Spinal cord (tissue), 9 donors: ENCODE measurements at regions not wholly inside any gene's neighbourhood (a gene's known extent, or its start where the extent isn't known, plus 50 kb on each side); places are given as distances from the start of the nearest gene placed in this dataset.
A peak's percentile ranks its signal among the peaks of the same experiment; 100 is the strongest.
"Not testable (repeated sequence)": the region's sequence is repeated elsewhere in the genome, so short reads cannot be mapped to it uniquely, and the experiment has no call there.

Experiments used
- DNase-seq, 6 donors: peaks; one replicate each; pipeline versions ENCODE4 v3.0.0 to v3.0.0-alpha.2; 2013 to 2015; ENCODE audit warnings: low spot score in 6 of 6, low read depth in 4 of 6
- H3K27ac ChIP-seq: one replicate; pipeline ENCODE4 v1.5.1; 2013; ENCODE audit warnings: low read depth, low read length, control low read depth
- H3K27me3 ChIP-seq: one replicate; pipeline ENCODE4 v1.6.1; 2013; ENCODE audit warnings: low read length; ENCODE audit not compliant: control insufficient read depth, insufficient read depth
- H3K36me3 ChIP-seq: one replicate; pipeline ENCODE4 v1.6.1; 2013; ENCODE audit warnings: low read length; ENCODE audit not compliant: control insufficient read depth, insufficient read depth
- H3K4me1 ChIP-seq: one replicate; pipeline ENCODE4 v1.6.1; 2013; ENCODE audit warnings: low read length; ENCODE audit not compliant: control insufficient read depth, insufficient read depth
- H3K4me3 ChIP-seq: one replicate; pipeline ENCODE4 v1.5.1; 2013; ENCODE audit warnings: low read depth, low read length, control low read depth
- H3K9me3 ChIP-seq: one replicate; pipeline ENCODE4 v1.6.1; 2013; ENCODE audit warnings: low read length; ENCODE audit not compliant: control insufficient read depth, insufficient read depth
- WGBS: methylation state at CpG from one replicate; pipeline ENCODE4 v1.1.5; 2013; ENCODE audit warnings: missing lambda C conversion rate; ENCODE audit not compliant: insufficient coverage; 5-methylcytosine and 5-hydroxymethylcytosine counted together
- donor health status: healthy.

- not testable (repeated sequence) for H3K9me3 ChIP-seq, DNase-seq, H3K36me3 ChIP-seq, H3K4me1 ChIP-seq, H3K27ac ChIP-seq, H3K27me3 ChIP-seq, H3K4me3 ChIP-seq
- WGBS, result 81% methylated on average over 5 of the region's 5 CpGs
Measured at GRCh38 chr5:1953710-1954109, 71.0 kb upstream of the IRX4 start.

- H3K27ac ChIP-seq, result no peak overlapping the region
- 32% methylated on average over 17 of the region's 20 CpGs for WGBS
- no peak for DNase-seq
- no peak overlapping the region for H3K4me3 ChIP-seq
- H3K27me3 ChIP-seq, result peaks cover 4% of the 10 kb centered on the region
- no peaks in the 10 kb centered on the region for H3K36me3 ChIP-seq
- H3K4me1 ChIP-seq, result no peaks in the 10 kb centered on the region
- no peaks in the 10 kb centered on the region for H3K9me3 ChIP-seq
Measured at GRCh38 chr5:1952444-1953099, 69.8 kb upstream of the IRX4 start.

GRCh38 chr5:1952021-1952420 is 69.3 kb upstream of the IRX4 start:
- H3K4me1 ChIP-seq, result no peaks in the 10 kb centered on the region
- H3K27ac ChIP-seq, result no peak overlapping the region
- 78% methylated on average over 5 of the region's 8 CpGs for WGBS
- no peaks in the 10 kb centered on the region for H3K9me3 ChIP-seq
- no peak overlapping the region for H3K4me3 ChIP-seq
- peaks cover 4% of the 10 kb centered on the region for H3K27me3 ChIP-seq
- no peak for DNase-seq
- no peaks in the 10 kb centered on the region for H3K36me3 ChIP-seq

- 95% methylated on average over 47 of the region's 54 CpGs for WGBS
- Histone ChIP-seq H3K27ac (no peak overlapping the region), H3K4me1 (no peaks in the 10 kb centered on the region), H3K4me3 (no peak overlapping the region), H3K36me3 (no peaks in the 10 kb centered on the region), H3K27me3 (peaks cover 7% of the 10 kb centered on the region), H3K9me3 (no peaks in the 10 kb centered on the region)
- DNase-seq, result peak in 1 of 6 donors; percentile 35
Measured at GRCh38 chr5:1951165-1951816, 68.6 kb upstream of the IRX4 start.

GRCh38 chr5:1950708-1951103 is 68.0 kb upstream of the IRX4 start:
- 98% methylated on average over 22 of the region's 22 CpGs for WGBS
- H3K27me3 ChIP-seq, result peaks cover 7% of the 10 kb centered on the region

GRCh38 chr5:1950096-1950707 is 67.5 kb upstream of the IRX4 start:
- Histone ChIP-seq H3K27ac (no peak overlapping the region), H3K4me1 (no peaks in the 10 kb centered on the region), H3K27me3 (peaks cover 7% of the 10 kb centered on the region), H3K36me3 (no peaks in the 10 kb centered on the region), H3K9me3 (no peaks in the 10 kb centered on the region), H3K4me3 (no peak overlapping the region)
- DNase-seq, result no peak
- 82% methylated on average over 30 of the region's 32 CpGs for WGBS

More at GRCh38 chr5:1950708-1951103, 68.0 kb upstream of the IRX4 start:
- H3K27ac ChIP-seq, result no peak overlapping the region
- H3K4me1 ChIP-seq, result no peaks in the 10 kb centered on the region
- no peaks in the 10 kb centered on the region for H3K9me3 ChIP-seq
- H3K4me3 ChIP-seq, result no peak overlapping the region
- no peaks in the 10 kb centered on the region for H3K36me3 ChIP-seq
- DNase-seq, result no peak

- no peak overlapping the region for H3K27ac ChIP-seq
- H3K9me3 ChIP-seq, result no peaks in the 10 kb centered on the region
- no peaks in the 10 kb centered on the region for H3K36me3 ChIP-seq
- H3K4me1 ChIP-seq, result peaks cover 3% of the 10 kb centered on the region
- WGBS, result 90% methylated on average over 18 of the region's 18 CpGs
- no peak for DNase-seq
- H3K4me3 ChIP-seq, result no peak overlapping the region
- peaks cover 7% of the 10 kb centered on the region for H3K27me3 ChIP-seq
Measured at GRCh38 chr5:1949253-1949652, 66.5 kb upstream of the IRX4 start.

- Histone ChIP-seq H3K4me1 (peaks cover 6% of the 10 kb centered on the region), H3K27me3 (peaks cover 7% of the 10 kb centered on the region), H3K27ac (no peak overlapping the region), H3K9me3 (no peaks in the 10 kb centered on the region), H3K4me3 (no peak overlapping the region), H3K36me3 (no peaks in the 10 kb centered on the region)
- DNase-seq, result no peak
- 79% methylated on average over 26 of the region's 26 CpGs for WGBS
Measured at GRCh38 chr5:1948663-1949191, 66.0 kb upstream of the IRX4 start.

GRCh38 chr5:1948111-1948510 is 65.4 kb upstream of the IRX4 start:
- H3K4me1 ChIP-seq, result peaks cover 7% of the 10 kb centered on the region
- H3K27me3 ChIP-seq, result peaks cover 10% of the 10 kb centered on the region
- 67% methylated on average over 7 of the region's 10 CpGs for WGBS
- H3K4me3 ChIP-seq, result no peak overlapping the region
- H3K9me3 ChIP-seq, result no peaks in the 10 kb centered on the region
- no peaks in the 10 kb centered on the region for H3K36me3 ChIP-seq
- H3K27ac ChIP-seq, result no peak overlapping the region
- no peak for DNase-seq
